ENCODE measurements at regions not wholly inside any gene's neighbourhood (a gene's known extent, or its start where the extent isn't known, plus 50 kb on each side); places are given as distances from the start of the nearest gene placed in this dataset.

- DNase-seq, result no peak
Measured at GRCh38 chr20:40486297-40486696, 202.7 kb downstream of the MAFB start.

- DNase-seq, result no peak
Measured at GRCh38 chr20:40481743-40482458, 207.1 kb downstream of the MAFB start.

- DNase-seq, result no peak
Measured at GRCh38 chr20:40481337-40481736, 207.7 kb downstream of the MAFB start.

- no peak for DNase-seq
Measured at GRCh38 chr20:40477805-40478204, 211.2 kb downstream of the MAFB start.

- no peak for DNase-seq
Measured at GRCh38 chr20:40476461-40476860, 212.6 kb downstream of the MAFB start.

GRCh38 chr20:40472905-40473304 is 216.1 kb downstream of the MAFB start:
- DNase-seq, result no peak

- DNase-seq, result no peak
Measured at GRCh38 chr20:40471261-40471629, 217.8 kb downstream of the MAFB start.

GRCh38 chr20:40470445-40471260 is 218.4 kb downstream of the MAFB start:
- no peak for DNase-seq

- DNase-seq, result no peak
Measured at GRCh38 chr20:40468759-40469158, 220.3 kb downstream of the MAFB start.

GRCh38 chr20:40467703-40468411 is 221.2 kb downstream of the MAFB start:
- DNase-seq, result no peak

- no peak for DNase-seq
Measured at GRCh38 chr20:40467067-40467466, 222.0 kb downstream of the MAFB start.

GRCh38 chr20:40464731-40465208 is 224.3 kb downstream of the MAFB start:
- no peak for DNase-seq

GRCh38 chr20:40463171-40463570 is 225.9 kb downstream of the MAFB start:
- DNase-seq, result no peak

GRCh38 chr20:40462566-40462965 is 226.5 kb downstream of the MAFB start:
- DNase-seq, result no peak

GRCh38 chr20:40459299-40459698 is 229.7 kb downstream of the MAFB start:
- no peak for DNase-seq

GRCh38 chr20:40457404-40457803 is 231.6 kb downstream of the MAFB start:
- no peak for DNase-seq

GRCh38 chr20:40452758-40453157 is 236.3 kb downstream of the MAFB start:
- DNase-seq, result no peak

- DNase-seq, result no peak
Measured at GRCh38 chr20:40451552-40451951, 237.5 kb downstream of the MAFB start.

- DNase-seq, result no peak
Measured at GRCh38 chr20:40449974-40450616, 238.9 kb downstream of the MAFB start.

- DNase-seq, result no peak
Measured at GRCh38 chr20:40449144-40449690, 239.8 kb downstream of the MAFB start.

- DNase-seq, result no peak
Measured at GRCh38 chr20:40446888-40447287, 242.1 kb downstream of the MAFB start.

GRCh38 chr20:40444516-40444915 is 244.5 kb downstream of the MAFB start:
- no peak for DNase-seq

- DNase-seq, result no peak
Measured at GRCh38 chr20:40443753-40444152, 245.3 kb downstream of the MAFB start.

Data from CD4-positive, alpha-beta T cell treated with Interleukin-15 for 1 hour (primary cell).